HL-60/S4 treated with phorbol 12-myristate 13-acetate at 8.2 ng/mL for 4 days and 3 days (cell line): ENCODE measurements at regions not wholly inside any gene's neighbourhood (a gene's known extent, or its start where the extent isn't known, plus 50 kb on each side); places are given as distances from the start of the nearest gene placed in this dataset.

Source experiments
- in situ Hi-C: fragments of 300-500 bp; cut with MboI; formaldehyde crosslinking; loops from 2 replicates; pipeline ENCODE4 v1.15.0; 2022; ENCODE audit warnings: low sequenced_read_pairs

GRCh38 chr6:134516582-134516981 is 198.7 kb upstream of the SGK1 start:
- in situ Hi-C loops, result no loop called here

GRCh38 chr6:134515986-134516385 is 198.1 kb upstream of the SGK1 start:
- in situ Hi-C loops, result no loop called here

- in situ Hi-C loops, result loop anchor here (5.0 kb wide), 1 partner anchor 331 kb away; no protein-coding TSS in a partner anchor
These were observed 195.1 kb upstream of the SGK1 start for GRCh38 chr6:134512981-134513391.

- in situ Hi-C loops, result loop anchor here (5.0 kb wide), 1 partner anchor 330 kb away; no protein-coding TSS in a partner anchor
These were observed 194.2 kb upstream of the SGK1 start for GRCh38 chr6:134511984-134512683.

- in situ Hi-C loops, result loop anchor here (5.0 kb wide), 1 partner anchor 329 kb away; no protein-coding TSS in a partner anchor
These were observed 193.0 kb upstream of the SGK1 start for GRCh38 chr6:134510920-134511319.

- in situ Hi-C loops, result loop anchor here (5.0 kb wide), 1 partner anchor 328 kb away; no protein-coding TSS in a partner anchor
These were observed 192.2 kb upstream of the SGK1 start for GRCh38 chr6:134510142-134510541.

- in situ Hi-C loops, result no loop called here
These were observed 191.1 kb upstream of the SGK1 start for GRCh38 chr6:134508862-134509498.

- in situ Hi-C loops, result no loop called here
These were observed 188.2 kb upstream of the SGK1 start for GRCh38 chr6:134506162-134506561.

GRCh38 chr6:134503585-134504281 is 185.8 kb upstream of the SGK1 start:
- in situ Hi-C loops, result no loop called here

GRCh38 chr6:134502614-134503549 is 185.0 kb upstream of the SGK1 start:
- in situ Hi-C loops, result no loop called here

- in situ Hi-C loops, result no loop called here
These were observed 178.0 kb upstream of the SGK1 start for GRCh38 chr6:134495890-134496248.

GRCh38 chr6:134495203-134495889 is 177.4 kb upstream of the SGK1 start:
- in situ Hi-C loops, result no loop called here

- in situ Hi-C loops, result no loop called here
These were observed 175.9 kb upstream of the SGK1 start for GRCh38 chr6:134493789-134494188.

GRCh38 chr6:134491477-134491876 is 173.6 kb upstream of the SGK1 start:
- in situ Hi-C loops, result no loop called here

- in situ Hi-C loops, result no loop called here
These were observed 164.8 kb upstream of the SGK1 start for GRCh38 chr6:134482593-134483270.

- in situ Hi-C loops, result no loop called here
These were observed 164.1 kb upstream of the SGK1 start for GRCh38 chr6:134481966-134482365.

GRCh38 chr6:134480593-134480992 is 162.7 kb upstream of the SGK1 start:
- in situ Hi-C loops, result no loop called here

- in situ Hi-C loops, result no loop called here
These were observed 161.0 kb upstream of the SGK1 start for GRCh38 chr6:134478764-134479399.

- in situ Hi-C loops, result no loop called here
These were observed 160.2 kb upstream of the SGK1 start for GRCh38 chr6:134477991-134478635.
